Activated naive CD4-positive, alpha-beta T cell treated with anti-CD3 and anti-CD28 coated beads for 36 hours (primary cell): ENCODE measurements at regions not wholly inside any gene's neighbourhood (a gene's known extent, or its start where the extent isn't known, plus 50 kb on each side); places are given as distances from the start of the nearest gene placed in this dataset.

Experiments
- CTCF ChIA-PET: fragments of 350-600 bp; sonication (Branson Sonifier 250); formaldehyde crosslinking; loops from one replicate; lab custom pipeline; 2021; ENCODE audit warnings: antibody characterized with exemption; lab: Charles Lee
- DNase-seq: peaks from one replicate; pipeline ENCODE4 v3.0.0-alpha.2; 2020
- H3K27ac Mint-ChIP-seq: one replicate; pipeline ENCODE4 v1.8.0; 2021; ENCODE audit warnings: mild to moderate bottlenecking, mixed read lengths
- H3K27me3 Mint-ChIP-seq: one replicate; pipeline ENCODE4 v1.8.0; 2021; ENCODE audit warnings: low read depth, mixed read lengths
- H3K36me3 Mint-ChIP-seq: one replicate; pipeline ENCODE4 v1.8.0; 2021; ENCODE audit warnings: low read depth, mixed read lengths
- H3K4me1 Mint-ChIP-seq: one replicate; pipeline ENCODE4 v1.8.0; 2021; ENCODE audit warnings: low read depth, mixed read lengths
- H3K4me3 Mint-ChIP-seq: one replicate; pipeline ENCODE4 v1.8.0; 2021; ENCODE audit warnings: mild to moderate bottlenecking, moderate library complexity, mixed read lengths
- H3K9me3 Mint-ChIP-seq: one replicate; pipeline ENCODE4 v1.8.0; 2021; ENCODE audit warnings: mixed read lengths
- intact Hi-C: fragments of 100-400 bp; cut with micrococcal nuclease; formaldehyde crosslinking; loops from one replicate; pipeline ENCODE4 v1.15.1; 2023

GRCh38 chr2:238709325-238710025 lies 138.4 kb upstream of the TWIST2 start:
- intact Hi-C loops, result no loop called here
- Mint-ChIP-seq H3K4me3 (no peak overlapping the region), H3K9me3 (no peaks in the 10 kb centered on the region), H3K27me3 (peaks cover 11% of the 10 kb centered on the region), H3K27ac (no peak overlapping the region), H3K36me3 (no peaks in the 10 kb centered on the region), H3K4me1 (no peaks in the 10 kb centered on the region)
- CTCF ChIA-PET, result interaction anchor here (1.1 kb wide), 1 partner anchor 10 kb away, joined by 4 read pairs; no protein-coding TSS in a partner anchor
- DNase-seq, result no peak

GRCh38 chr2:238710032-238710735 lies 137.7 kb upstream of the TWIST2 start:
- no peak overlapping the region for H3K4me3 Mint-ChIP-seq
- DNase-seq, result no peak
- CTCF ChIA-PET, result interaction anchor here (1.1 kb wide), 1 partner anchor 10 kb away, joined by 4 read pairs; no protein-coding TSS in a partner anchor
- no peaks in the 10 kb centered on the region for H3K9me3 Mint-ChIP-seq
- H3K4me1 Mint-ChIP-seq, result no peaks in the 10 kb centered on the region
- H3K27ac Mint-ChIP-seq, result no peak overlapping the region
- H3K36me3 Mint-ChIP-seq, result no peaks in the 10 kb centered on the region
- intact Hi-C loops, result no loop called here
- peaks cover 11% of the 10 kb centered on the region for H3K27me3 Mint-ChIP-seq

- no peaks in the 10 kb centered on the region for H3K9me3 Mint-ChIP-seq
- H3K27me3 Mint-ChIP-seq, result peaks cover 12% of the 10 kb centered on the region
- intact Hi-C loops, result no loop called here
- no peak for DNase-seq
- no peaks in the 10 kb centered on the region for H3K36me3 Mint-ChIP-seq
- CTCF ChIA-PET, result no interaction called here
- no peak overlapping the region for H3K27ac Mint-ChIP-seq
- no peaks in the 10 kb centered on the region for H3K4me1 Mint-ChIP-seq
- no peak overlapping the region for H3K4me3 Mint-ChIP-seq
Measured at GRCh38 chr2:238710787-238711186, 137.1 kb upstream of the TWIST2 start.

GRCh38 chr2:238711346-238711745 lies 136.5 kb upstream of the TWIST2 start:
- no peak overlapping the region for H3K4me3 Mint-ChIP-seq
- H3K27ac Mint-ChIP-seq, result no peak overlapping the region
- no peaks in the 10 kb centered on the region for H3K36me3 Mint-ChIP-seq
- H3K9me3 Mint-ChIP-seq, result no peaks in the 10 kb centered on the region
- H3K27me3 Mint-ChIP-seq, result peaks cover 17% of the 10 kb centered on the region
- no peak for DNase-seq
- CTCF ChIA-PET, result no interaction called here
- H3K4me1 Mint-ChIP-seq, result no peaks in the 10 kb centered on the region
- intact Hi-C loops, result no loop called here

- Mint-ChIP-seq H3K4me1 (no peaks in the 10 kb centered on the region), H3K27me3 (peaks cover 24% of the 10 kb centered on the region), H3K9me3 (no peaks in the 10 kb centered on the region), H3K27ac (no peak overlapping the region), H3K36me3 (no peaks in the 10 kb centered on the region), H3K4me3 (no peak overlapping the region)
- CTCF ChIA-PET, result no interaction called here
- intact Hi-C loops, result no loop called here
- no peak for DNase-seq
Measured at GRCh38 chr2:238712011-238712410, 135.9 kb upstream of the TWIST2 start.

- no peak for DNase-seq
- H3K4me1 Mint-ChIP-seq, result no peaks in the 10 kb centered on the region
- CTCF ChIA-PET, result no interaction called here
- H3K4me3 Mint-ChIP-seq, result no peak overlapping the region
- peaks cover 26% of the 10 kb centered on the region for H3K27me3 Mint-ChIP-seq
- no peak overlapping the region for H3K27ac Mint-ChIP-seq
- intact Hi-C loops, result no loop called here
- no peaks in the 10 kb centered on the region for H3K9me3 Mint-ChIP-seq
- H3K36me3 Mint-ChIP-seq, result no peaks in the 10 kb centered on the region
Measured at GRCh38 chr2:238713198-238713826, 134.6 kb upstream of the TWIST2 start.

- intact Hi-C loops, result no loop called here
- H3K4me1 Mint-ChIP-seq, result no peaks in the 10 kb centered on the region
- CTCF ChIA-PET, result no interaction called here
- H3K9me3 Mint-ChIP-seq, result no peaks in the 10 kb centered on the region
- H3K4me3 Mint-ChIP-seq, result no peak overlapping the region
- no peak overlapping the region for H3K27ac Mint-ChIP-seq
- peaks cover 23% of the 10 kb centered on the region for H3K27me3 Mint-ChIP-seq
- no peaks in the 10 kb centered on the region for H3K36me3 Mint-ChIP-seq
- DNase-seq, result no peak
Measured at GRCh38 chr2:238714038-238714528, 133.8 kb upstream of the TWIST2 start.

GRCh38 chr2:238716171-238716570 lies 131.7 kb upstream of the TWIST2 start:
- Mint-ChIP-seq H3K27ac (no peak overlapping the region), H3K9me3 (no peaks in the 10 kb centered on the region), H3K27me3 (peaks cover 33% of the 10 kb centered on the region), H3K4me1 (no peaks in the 10 kb centered on the region), H3K36me3 (no peaks in the 10 kb centered on the region), H3K4me3 (no peak overlapping the region)
- intact Hi-C loops, result no loop called here
- DNase-seq, result no peak
- CTCF ChIA-PET, result no interaction called here

GRCh38 chr2:238716585-238716984 lies 131.3 kb upstream of the TWIST2 start:
- Mint-ChIP-seq H3K27me3 (peaks cover 30% of the 10 kb centered on the region), H3K27ac (no peak overlapping the region), H3K4me1 (no peaks in the 10 kb centered on the region), H3K9me3 (no peaks in the 10 kb centered on the region), H3K4me3 (no peak overlapping the region), H3K36me3 (no peaks in the 10 kb centered on the region)
- no peak for DNase-seq
- intact Hi-C loops, result no loop called here
- CTCF ChIA-PET, result no interaction called here

- Mint-ChIP-seq H3K9me3 (no peaks in the 10 kb centered on the region), H3K27ac (no peak overlapping the region), H3K4me1 (no peaks in the 10 kb centered on the region), H3K4me3 (no peak overlapping the region), H3K27me3 (peaks cover 27% of the 10 kb centered on the region), H3K36me3 (no peaks in the 10 kb centered on the region)
- CTCF ChIA-PET, result no interaction called here
- intact Hi-C loops, result no loop called here
- DNase-seq, result no peak
Measured at GRCh38 chr2:238717084-238717483, 130.8 kb upstream of the TWIST2 start.

- DNase-seq, result no peak
- Mint-ChIP-seq H3K27ac (no peak overlapping the region), H3K9me3 (peaks cover 3% of the 10 kb centered on the region), H3K4me1 (no peaks in the 10 kb centered on the region), H3K27me3 (peaks cover 29% of the 10 kb centered on the region), H3K36me3 (no peaks in the 10 kb centered on the region), H3K4me3 (no peak overlapping the region)
- intact Hi-C loops, result loop anchor here (1.0 to 2.0 kb wide), 2 partner anchors 66 to 251 kb away; no protein-coding TSS in a partner anchor
- CTCF ChIA-PET, result interaction anchor here (0.6 to 1.8 kb wide), 3 partner anchors 10 to 504 kb away, joined by 3 to 4 read pairs (median 3); no protein-coding TSS in a partner anchor
Measured at GRCh38 chr2:238719641-238720040, 128.2 kb upstream of the TWIST2 start.

- no peak overlapping the region for H3K27ac Mint-ChIP-seq
- H3K9me3 Mint-ChIP-seq, result peaks cover 3% of the 10 kb centered on the region
- peak; percentile 75 for DNase-seq
- H3K36me3 Mint-ChIP-seq, result no peaks in the 10 kb centered on the region
- CTCF ChIA-PET, result interaction anchor here (1.0 to 1.8 kb wide), 2 partner anchors 11 to 16 kb away, joined by 3 to 4 read pairs; no protein-coding TSS in a partner anchor
- intact Hi-C loops, result loop anchor here (1.0 to 2.0 kb wide), 2 partner anchors 65 to 251 kb away; no protein-coding TSS in a partner anchor
- H3K27me3 Mint-ChIP-seq, result peaks cover 29% of the 10 kb centered on the region
- no peaks in the 10 kb centered on the region for H3K4me1 Mint-ChIP-seq
- no peak overlapping the region for H3K4me3 Mint-ChIP-seq
Measured at GRCh38 chr2:238720232-238720672, 127.6 kb upstream of the TWIST2 start.
